ENCODE measurements at regions not wholly inside any gene's neighbourhood (a gene's known extent, or its start where the extent isn't known, plus 50 kb on each side); places are given as distances from the start of the nearest gene placed in this dataset.

GRCh38 chr16:5903153-5903552, 805.6 kb upstream of the EEF2KMT start:
- DNase-seq (ENCODE audit: low read depth): peak; percentile 6

DNA sequence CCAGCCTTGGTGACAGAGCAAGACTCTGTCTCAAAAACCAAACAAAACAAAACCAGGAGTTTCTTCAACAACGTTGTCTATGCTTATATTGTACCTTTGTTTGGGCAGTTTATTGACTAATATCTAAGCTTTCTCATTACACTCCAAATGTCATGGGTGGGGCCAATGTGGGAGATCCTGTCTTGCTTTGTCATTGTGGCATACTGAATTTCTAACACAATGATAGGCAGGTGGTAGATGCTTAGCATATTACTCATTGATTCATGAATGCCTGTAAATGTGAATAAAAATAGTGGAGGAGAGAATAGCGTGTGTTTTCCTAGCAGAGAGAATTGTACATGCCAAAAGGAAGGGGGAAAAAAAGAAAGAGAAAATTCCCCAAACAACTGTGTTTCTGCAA, 802.5 kb upstream of the EEF2KMT start:
- no peak for DNase-seq (ENCODE audit: low read depth)

- DNase-seq (ENCODE audit: low read depth): no peak
Observed at GRCh38 chr16:5895976-5896375, 798.4 kb upstream of the EEF2KMT start.

DNA sequence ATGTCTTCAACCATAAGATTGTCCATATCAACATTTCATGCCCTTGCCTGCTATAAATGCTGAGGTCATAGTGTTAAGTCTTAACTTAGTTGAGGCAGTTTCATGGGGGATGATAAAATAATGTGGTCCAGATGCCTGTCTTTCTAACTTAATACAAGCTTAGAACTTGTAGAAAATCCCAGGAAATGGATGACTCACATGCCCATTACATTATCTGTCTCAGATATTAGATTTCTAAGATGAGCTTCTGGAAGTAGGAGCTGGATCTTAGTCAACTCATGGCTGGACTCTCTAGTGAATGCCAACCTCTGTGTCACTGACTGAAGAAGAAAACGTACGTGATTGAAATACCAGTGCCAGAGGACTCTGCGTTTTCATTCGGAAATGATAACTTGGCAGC, 797.5 kb upstream of the EEF2KMT start:
- peak; percentile 10 for DNase-seq (ENCODE audit: low read depth)

DNA sequence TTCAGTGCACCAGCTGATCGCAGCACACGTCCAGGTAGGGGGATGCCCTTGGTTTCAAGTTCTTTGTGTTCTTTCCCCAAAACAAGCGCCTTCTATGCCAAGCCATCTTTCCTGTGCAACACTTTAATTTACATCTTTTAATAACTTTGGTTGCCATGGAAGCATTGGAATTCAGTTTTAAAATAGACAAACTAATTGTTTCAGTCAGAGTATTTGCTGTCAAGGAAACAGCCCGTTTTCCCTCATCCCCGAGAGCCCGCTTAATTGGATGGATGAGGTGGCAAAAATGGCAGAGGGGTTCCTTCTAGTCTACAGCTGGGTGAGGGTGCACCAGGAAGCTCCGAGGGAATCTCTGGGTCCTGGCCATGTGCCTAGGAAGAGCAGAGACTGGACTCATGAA, 793.7 kb upstream of the EEF2KMT start:
- no peak for DNase-seq (ENCODE audit: low read depth)

DNA sequence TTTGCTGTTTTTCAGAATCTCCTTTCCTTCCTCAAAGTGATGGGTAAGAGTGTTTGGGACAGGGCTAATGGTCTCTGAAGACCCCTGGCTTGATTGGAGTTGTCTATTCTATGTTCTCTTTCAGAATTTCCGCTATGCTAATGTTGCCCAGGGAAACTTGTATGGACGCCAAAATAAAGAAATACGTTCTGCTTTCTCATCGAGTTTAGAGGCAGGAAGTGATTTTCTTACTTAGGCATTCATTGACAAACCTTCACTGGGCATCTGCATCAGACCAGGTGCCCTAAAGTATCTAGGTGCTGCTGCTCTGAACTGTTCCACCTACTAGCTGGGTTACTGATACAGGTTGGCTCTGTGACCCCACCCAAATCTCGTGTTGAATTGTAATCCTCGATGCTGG, 787.9 kb upstream of the EEF2KMT start:
- DNase-seq (ENCODE audit: low read depth): no peak

- no peak for DNase-seq (ENCODE audit: low read depth)
Observed at GRCh38 chr16:5884996-5885395, 787.4 kb upstream of the EEF2KMT start.

GRCh38 chr16:5884339-5884738, 786.7 kb upstream of the EEF2KMT start:
- no peak for DNase-seq (ENCODE audit: low read depth)

DNA sequence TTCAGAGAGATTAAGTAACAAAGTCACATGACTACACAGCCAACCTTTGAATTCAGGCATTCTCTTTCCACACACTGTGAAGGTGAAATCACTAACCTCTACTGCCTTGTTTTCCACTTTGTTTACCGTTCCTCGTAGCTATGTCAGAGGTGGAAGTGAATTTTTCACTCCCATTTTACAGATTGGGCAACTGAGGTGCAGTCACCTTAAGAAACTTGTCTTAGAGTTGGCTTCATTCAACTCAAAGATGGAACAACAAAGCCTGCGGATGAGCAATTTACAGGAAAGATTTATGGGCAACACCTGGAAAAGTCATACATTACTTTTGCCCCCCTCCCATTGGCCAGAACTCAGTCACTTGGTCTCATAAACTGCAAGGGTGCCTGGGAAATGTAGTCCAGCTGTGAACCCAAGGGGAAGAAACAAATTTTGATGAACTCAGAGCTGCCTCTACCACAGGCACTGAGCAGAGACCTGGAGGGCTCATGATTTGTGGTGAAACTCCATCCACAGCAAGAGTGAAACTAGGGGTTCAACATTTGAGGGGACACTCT, 784.6 kb upstream of the EEF2KMT start:
- no peak for DNase-seq (ENCODE audit: low read depth)

GRCh38 chr16:5875416-5875815, 777.8 kb upstream of the EEF2KMT start:
- DNase-seq (ENCODE audit: low read depth): no peak

DNA sequence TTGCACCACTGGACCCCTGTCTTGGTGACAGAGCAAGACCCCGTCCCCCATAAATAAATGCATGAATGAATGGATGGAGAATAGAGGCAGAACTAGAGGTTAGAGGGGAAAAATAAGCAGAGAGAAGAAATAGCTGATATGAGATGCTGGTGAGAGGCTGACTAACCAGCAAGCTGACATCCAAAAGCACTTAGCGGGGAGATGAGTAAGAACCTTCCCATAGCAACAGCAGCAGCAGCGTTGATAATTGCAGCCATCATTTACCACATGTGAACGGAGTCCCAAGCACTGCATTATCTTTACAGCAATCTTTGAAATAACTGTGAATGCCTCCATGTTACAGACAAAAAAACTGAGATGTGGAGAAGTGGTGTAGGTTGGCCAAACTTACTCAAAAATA, 777.3 kb upstream of the EEF2KMT start:
- no peak for DNase-seq (ENCODE audit: low read depth)

DNA sequence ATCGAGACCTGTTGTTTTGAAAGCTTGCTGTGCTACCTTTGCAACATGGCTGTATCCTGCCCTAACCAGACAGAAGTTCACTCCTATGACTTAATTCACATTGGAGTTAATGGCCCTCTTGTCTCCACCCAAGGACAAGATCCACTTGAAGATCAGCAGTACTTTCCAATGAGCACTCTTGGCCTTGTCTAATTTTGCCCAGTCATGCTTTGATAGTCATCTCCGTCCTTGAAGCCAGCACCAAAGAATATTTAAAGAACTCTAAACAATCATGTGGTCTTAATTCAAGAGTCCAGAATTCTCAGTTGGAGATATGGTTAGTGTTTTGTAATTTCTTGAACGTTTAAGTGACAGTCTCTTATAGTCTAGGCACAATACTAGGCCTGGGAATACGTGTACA, 775.6 kb upstream of the EEF2KMT start:
- no peak for DNase-seq (ENCODE audit: low read depth)

DNA sequence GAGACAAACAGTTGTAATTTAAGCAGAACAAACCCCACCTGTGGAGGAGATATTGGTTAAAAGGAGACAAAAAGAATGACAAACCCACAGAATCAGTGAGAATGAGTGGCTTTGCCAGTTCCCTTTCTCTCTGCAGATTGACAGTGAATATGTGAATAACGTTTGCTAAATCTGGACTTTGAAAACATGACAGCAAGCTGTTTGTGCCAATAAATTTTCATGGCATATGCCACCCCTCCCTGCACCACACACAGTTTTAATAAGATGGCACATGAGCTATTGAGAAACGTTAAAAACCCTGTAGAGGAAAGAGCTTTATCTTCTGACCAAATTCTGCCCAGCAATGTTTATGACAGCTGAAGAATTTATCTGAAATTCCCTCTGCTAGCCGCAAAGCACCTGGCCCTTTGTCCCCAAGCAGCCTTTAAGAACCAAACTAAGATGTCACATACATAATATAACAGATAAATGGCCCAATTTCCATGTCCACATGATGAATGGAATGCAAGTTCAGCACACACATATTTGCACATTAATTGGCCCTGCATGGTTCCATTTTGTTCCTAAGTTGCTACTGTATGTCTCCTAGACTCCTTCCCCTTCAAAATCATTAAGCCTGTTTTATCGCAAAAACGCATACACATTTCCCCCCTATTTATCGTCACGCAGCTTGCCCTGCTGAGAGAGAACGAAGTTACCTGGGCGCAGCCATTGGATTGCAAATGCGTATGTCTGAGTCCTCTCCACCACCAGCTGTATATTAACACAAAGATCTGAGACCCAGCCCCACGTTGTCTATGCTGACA, 773.5 kb upstream of the EEF2KMT start:
- no peak for DNase-seq (ENCODE audit: low read depth)

DNA sequence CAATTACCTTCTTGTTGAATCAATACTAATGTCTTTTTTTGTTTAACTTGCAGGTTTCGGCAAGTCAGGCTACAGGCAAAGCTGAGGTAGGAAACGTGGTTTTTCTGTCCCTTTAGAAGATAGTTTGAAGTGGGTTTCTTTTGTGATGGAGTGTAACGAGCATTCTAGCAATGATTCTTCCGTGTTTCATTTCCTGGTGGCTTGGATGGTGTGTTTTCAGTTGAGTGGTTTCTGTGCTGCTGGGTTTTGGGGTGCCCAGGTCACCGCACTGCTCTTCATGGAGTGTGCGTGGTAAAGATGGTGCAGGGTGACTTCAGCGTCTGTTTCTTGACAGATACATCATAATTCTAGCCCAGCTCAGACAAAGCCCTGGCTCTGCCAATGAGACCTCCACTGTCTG, 769.7 kb upstream of the EEF2KMT start:
- no peak for DNase-seq (ENCODE audit: low read depth)

- no peak for DNase-seq (ENCODE audit: low read depth)
Observed at GRCh38 chr16:5865236-5865635, 767.6 kb upstream of the EEF2KMT start.

DNA sequence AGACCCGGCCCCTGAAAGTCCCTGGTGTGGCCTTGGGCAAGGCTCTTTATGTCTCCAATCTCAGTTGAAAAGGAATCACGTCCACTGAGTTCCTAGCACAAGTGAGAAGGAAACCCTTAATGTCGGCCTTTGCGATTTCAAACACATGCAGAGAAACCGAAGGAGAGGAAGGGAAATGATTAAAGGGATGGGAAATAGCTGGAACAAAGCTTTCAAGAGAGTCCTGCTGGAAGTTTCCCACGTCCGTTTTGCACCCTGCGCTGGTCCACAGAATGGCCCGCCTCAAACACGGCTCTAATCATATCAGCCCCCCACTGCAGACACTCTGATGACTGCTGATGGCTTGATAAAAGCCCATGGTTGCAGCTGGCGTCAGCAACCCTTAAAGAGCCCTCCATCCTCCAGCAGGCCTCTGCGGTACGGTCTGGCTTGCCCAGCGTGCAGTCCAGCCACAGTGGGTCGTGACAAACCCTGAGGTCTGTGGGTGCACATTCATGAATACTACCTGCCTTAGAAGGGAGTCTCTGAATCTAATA, 765.5 kb upstream of the EEF2KMT start:
- DNase-seq (ENCODE audit: low read depth): no peak

DNA sequence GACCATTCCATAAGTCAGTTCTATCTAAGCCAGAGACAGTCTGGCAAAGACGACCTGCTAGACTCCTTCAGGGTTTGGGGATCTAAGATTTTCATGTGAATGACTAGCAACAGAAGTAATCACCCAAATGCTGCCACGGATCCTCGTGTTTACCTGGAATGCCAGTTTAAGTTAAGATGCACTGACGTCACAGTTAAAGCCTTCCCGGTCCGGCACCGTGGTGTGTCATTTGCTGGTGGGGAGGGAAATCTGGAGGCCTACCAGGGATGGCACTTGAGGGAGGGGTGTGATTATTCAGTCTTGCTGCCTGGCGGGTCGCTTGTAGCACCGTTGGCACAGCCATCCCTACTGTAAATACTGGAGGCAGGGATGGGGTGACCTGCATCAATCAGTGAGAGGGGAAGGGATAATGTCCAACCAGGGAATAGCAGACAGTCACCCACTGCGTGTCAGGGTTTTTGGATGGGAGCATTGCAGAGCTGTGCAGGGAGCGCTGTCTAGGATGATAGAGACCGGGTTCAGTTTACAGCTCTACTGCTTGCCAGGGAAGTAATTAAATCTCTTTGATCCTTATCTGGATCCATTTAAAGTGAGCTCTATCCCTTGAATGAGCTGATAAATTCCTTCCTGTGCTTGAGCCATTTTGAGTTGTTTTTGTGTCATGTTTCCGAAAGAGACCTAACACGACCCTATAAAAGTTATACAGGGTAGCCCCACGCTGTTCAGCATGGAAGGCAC, 764.7 kb upstream of the EEF2KMT start:
- no peak for DNase-seq (ENCODE audit: low read depth)

GRCh38 chr16:5861241-5861640, 763.6 kb upstream of the EEF2KMT start:
- no peak for DNase-seq (ENCODE audit: low read depth)

GRCh38 chr16:5858180-5858579, 760.6 kb upstream of the EEF2KMT start:
- no peak for DNase-seq (ENCODE audit: low read depth)

DNA sequence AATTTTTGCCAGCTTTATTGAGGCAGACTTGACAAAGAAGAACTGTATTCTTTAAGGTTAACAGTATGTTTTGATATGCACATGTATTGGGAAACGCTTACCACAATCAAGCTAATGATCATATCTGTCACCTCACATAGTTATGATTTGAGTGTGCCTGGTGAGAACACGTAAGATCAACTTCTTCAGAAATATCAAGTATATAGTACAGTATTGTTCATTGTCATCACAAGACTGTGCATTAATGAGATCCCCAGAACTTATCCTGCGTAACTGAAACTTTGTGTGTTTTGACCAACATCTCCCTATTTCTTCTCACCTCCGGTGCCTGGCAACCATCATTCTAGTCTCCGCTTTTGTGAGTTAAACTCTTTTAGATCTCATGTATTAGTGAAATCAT, 756.4 kb upstream of the EEF2KMT start:
- DNase-seq (ENCODE audit: low read depth): no peak

DNA sequence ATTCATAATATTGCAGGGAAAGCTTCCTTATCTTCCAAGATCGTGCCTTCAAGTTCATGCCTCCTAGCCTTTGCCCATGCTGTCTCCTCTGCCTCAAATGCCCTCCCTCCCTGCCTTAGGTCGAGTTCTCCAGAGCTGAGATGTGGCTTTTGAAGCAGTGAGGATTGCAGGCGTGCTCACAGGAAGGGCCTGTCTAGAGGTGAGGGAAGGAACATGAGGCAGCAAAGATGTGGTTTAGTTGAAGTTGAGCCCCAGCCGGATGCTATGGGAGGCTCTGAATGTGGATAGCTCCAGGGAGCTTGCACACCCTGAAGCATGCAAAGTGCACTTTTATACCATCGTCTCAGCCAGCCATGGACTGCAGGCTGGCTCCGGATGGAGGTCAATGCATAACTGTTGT, 754.6 kb upstream of the EEF2KMT start:
- no peak for DNase-seq (ENCODE audit: low read depth)

GRCh38 chr16:5851393-5851982, 753.9 kb upstream of the EEF2KMT start:
- no peak for DNase-seq (ENCODE audit: low read depth)

Measured in iris pigment epithelial cell (primary cell).